ENCODE measurements at regions not wholly inside any gene's neighbourhood (a gene's known extent, or its start where the extent isn't known, plus 50 kb on each side); places are given as distances from the start of the nearest gene placed in this dataset.

GRCh38 chr2:11016735-11017388 is 105.1 kb downstream of the KCNF1 start:
- no peak for DNase-seq (ENCODE audit: low spot score)

- DNase-seq (ENCODE audit: low spot score), result no peak
Observed at GRCh38 chr2:11017921-11018320, 106.2 kb downstream of the KCNF1 start.

- DNase-seq (ENCODE audit: low spot score), result no peak
Observed at GRCh38 chr2:11018651-11019185, 107.0 kb downstream of the KCNF1 start.

GRCh38 chr2:11019614-11020013 is 107.9 kb downstream of the KCNF1 start:
- no peak for DNase-seq (ENCODE audit: low spot score)

GRCh38 chr2:11022064-11022463 is 110.3 kb downstream of the KCNF1 start:
- no peak for DNase-seq (ENCODE audit: low spot score)

- no peak for DNase-seq (ENCODE audit: low spot score)
Observed at GRCh38 chr2:11022591-11023273, 111.0 kb downstream of the KCNF1 start.

- DNase-seq (ENCODE audit: low spot score), result no peak
Observed at GRCh38 chr2:11023326-11024258, 111.9 kb downstream of the KCNF1 start.

- DNase-seq (ENCODE audit: low spot score), result no peak
Observed at GRCh38 chr2:11024259-11024645, 112.5 kb downstream of the KCNF1 start.

GRCh38 chr2:11024687-11025086 is 113.0 kb downstream of the KCNF1 start:
- DNase-seq (ENCODE audit: low spot score), result no peak

GRCh38 chr2:11026286-11026921 is 114.7 kb downstream of the KCNF1 start:
- DNase-seq (ENCODE audit: low spot score), result no peak

GRCh38 chr2:11027195-11027594 is 115.5 kb downstream of the KCNF1 start:
- DNase-seq (ENCODE audit: low spot score), result no peak

GRCh38 chr2:11028407-11028916 is 116.7 kb downstream of the KCNF1 start:
- DNase-seq (ENCODE audit: low spot score), result no peak

GRCh38 chr2:11029136-11029535 is 117.4 kb downstream of the KCNF1 start:
- DNase-seq (ENCODE audit: low spot score), result no peak

- DNase-seq (ENCODE audit: low spot score), result no peak
Observed at GRCh38 chr2:11030036-11030435, 118.3 kb downstream of the KCNF1 start.

GRCh38 chr2:11030909-11031308 is 119.2 kb downstream of the KCNF1 start:
- no peak for DNase-seq (ENCODE audit: low spot score)

- no peak for DNase-seq (ENCODE audit: low spot score)
Observed at GRCh38 chr2:11031876-11032275, 120.1 kb downstream of the KCNF1 start.

- no peak for DNase-seq (ENCODE audit: low spot score)
Observed at GRCh38 chr2:11032396-11032795, 120.7 kb downstream of the KCNF1 start.

GRCh38 chr2:11033114-11033513 is 121.4 kb downstream of the KCNF1 start:
- DNase-seq (ENCODE audit: low spot score), result no peak

GRCh38 chr2:11038641-11039040 is 116.6 kb upstream of the SLC66A3 start:
- no peak for DNase-seq (ENCODE audit: low spot score)

GRCh38 chr2:11040992-11041391 is 114.3 kb upstream of the SLC66A3 start:
- no peak for DNase-seq (ENCODE audit: low spot score)

- DNase-seq (ENCODE audit: low spot score), result no peak
Observed at GRCh38 chr2:11042841-11043240, 112.4 kb upstream of the SLC66A3 start.

- DNase-seq (ENCODE audit: low spot score), result no peak
Observed at GRCh38 chr2:11043245-11043644, 112.0 kb upstream of the SLC66A3 start.

All from AG08396 (cell line).